Keratinocyte (primary cell): ENCODE measurements at regions not wholly inside any gene's neighbourhood (a gene's known extent, or its start where the extent isn't known, plus 50 kb on each side); places are given as distances from the start of the nearest gene placed in this dataset.

ENCODE experiments used
- DNase-seq: peaks from one replicate; pipeline ENCODE4 v3.0.0-alpha.2; 2011; ENCODE audit warnings: low read depth, missing footprints, low spot score
- FAIRE-seq: peaks from 2 replicates; lab custom pipeline; 2011; peaks lifted over from hg19 to GRCh38; lab: Jason Lieb, UNC
- H2AFZ ChIP-seq: 2 replicates; pipeline ENCODE4 v1.6.0; 2012; ENCODE audit warnings: low read length, control low read depth, inconsistent platforms; ENCODE audit not compliant: control insufficient read depth
- H3K27ac ChIP-seq: 2 replicates; pipeline ENCODE4 v1.5.1; 2011; ENCODE audit warnings: low read length; ENCODE audit not compliant: control insufficient read depth, insufficient read depth
- H3K27me3 ChIP-seq: 3 replicates; pipeline ENCODE4 v1.6.0; 2011; ENCODE audit warnings: low read length; ENCODE audit not compliant: control insufficient read depth, insufficient read depth; ENCODE audit errors: extremely low read depth
- H3K36me3 ChIP-seq, 2 experiments: 2 replicates in 1 of 2; 3 replicates in 1 of 2; pipeline ENCODE4 v1.5.1; 2011; ENCODE audit warnings: low read length in 2 of 2, mild to moderate bottlenecking in 1 of 2; ENCODE audit not compliant: control insufficient read depth in 2 of 2, insufficient read depth in 2 of 2; ENCODE audit errors: extremely low read depth in 1 of 2
- H3K4me1 ChIP-seq: 3 replicates; pipeline ENCODE4 v1.5.1; 2011; ENCODE audit warnings: low read length; ENCODE audit not compliant: control insufficient read depth, insufficient read depth; ENCODE audit errors: extremely low read depth
- H3K4me2 ChIP-seq: 3 replicates; pipeline ENCODE4 v1.6.0; 2011; ENCODE audit warnings: low read depth, low read length; ENCODE audit not compliant: control insufficient read depth, insufficient read depth; ENCODE audit errors: extremely low read depth
- H3K4me3 ChIP-seq, 3 experiments: fragments of 200-600 bp in 1 of 3; sonication (generic) in 1 of 3; 2 replicates in 2 of 3; 3 replicates in 1 of 3; pipeline ENCODE4 v1.5.1; 2011 to 2016; ENCODE audit warnings: low read length in 3 of 3, mild to moderate bottlenecking in 3 of 3, control low read depth in 2 of 3, inconsistent platforms in 1 of 3, low read depth in 1 of 3, mixed read lengths in 1 of 3, mixed run types in 1 of 3, moderate library complexity in 1 of 3; ENCODE audit not compliant: control insufficient read depth in 2 of 3, insufficient read depth in 2 of 3; ENCODE audit errors: extremely low read depth in 1 of 3
- H3K79me2 ChIP-seq: 2 replicates; pipeline ENCODE4 v1.6.0; 2012; ENCODE audit warnings: low read length; ENCODE audit not compliant: control insufficient read depth, insufficient read depth
- H3K9ac ChIP-seq: 3 replicates; pipeline ENCODE4 v1.6.0; 2011; ENCODE audit warnings: low read length; ENCODE audit not compliant: control insufficient read depth, insufficient read depth; ENCODE audit errors: extremely low read depth
- H3K9me1 ChIP-seq: 3 replicates; pipeline ENCODE4 v1.6.0; 2011; ENCODE audit warnings: low read length; ENCODE audit not compliant: control insufficient read depth, insufficient read depth; ENCODE audit errors: extremely low read depth
- H3K9me3 ChIP-seq: 2 replicates; pipeline ENCODE4 v1.5.1; 2012; ENCODE audit warnings: low read depth, low read length; ENCODE audit not compliant: control insufficient read depth
- H4K20me1 ChIP-seq: 3 replicates; pipeline ENCODE4 v1.6.0; 2011; ENCODE audit warnings: low read length; ENCODE audit not compliant: control insufficient read depth, insufficient read depth; ENCODE audit errors: extremely low read depth
- CTCF ChIP-seq, 3 experiments: IDR thresholded peaks in 1 of 3; conservative IDR thresholded peaks in 1 of 3; optimal IDR thresholded peaks in 1 of 3; 2 replicates in 2 of 3; 3 replicates in 1 of 3; pipeline versions ENCODE3 to v1.5.1; 2011; ENCODE audit warnings: low read length in 3 of 3, mild to moderate bottlenecking in 3 of 3, moderate library complexity in 2 of 3, control low read depth in 1 of 3, inconsistent platforms in 1 of 3; ENCODE audit not compliant: insufficient read depth in 2 of 3; ENCODE audit errors: extremely low read depth in 1 of 3
- EZH2 ChIP-seq: IDR thresholded peaks from one replicate; pipeline ENCODE4 v1.6.1; 2012; ENCODE audit warnings: inconsistent platforms, mild to moderate bottlenecking, low read length, moderate library complexity
- dilution Hi-C: fragments of 300-500 bp; cut with MboI; formaldehyde crosslinking; loops from one replicate; pipeline ENCODE4 v1.7.0; 2020; ENCODE audit warnings: low sequenced_read_pairs; ENCODE audit not compliant: extremely low pct_ligation_motif_present

GRCh38 chr4:20050768-20051167 is 200.9 kb upstream of the SLIT2 start:
- Histone ChIP-seq H2AFZ (no peak overlapping the region), H3K4me1 (no peaks in the 10 kb centered on the region), H3K4me2 (no peak overlapping the region), H3K9me1 (no peaks in the 10 kb centered on the region), H4K20me1 (no peaks in the 10 kb centered on the region), H3K4me3 (no peak overlapping the region), H3K27ac (no peak overlapping the region), H3K79me2 (no peaks in the 10 kb centered on the region), H3K9ac (no peak overlapping the region), H3K36me3 (no peaks in the 10 kb centered on the region), H3K27me3 (no peaks in the 10 kb centered on the region), H3K9me3 (no peaks in the 10 kb centered on the region)
- DNase-seq: no peak
- TF ChIP-seq EZH2 (no peak), CTCF (optimal IDR thresholded peaks at IDR 0.05 in 1 of 3, IDR thresholded peaks at IDR 0.05 in 1 of 3, conservative IDR thresholded peaks at IDR 0.05 in 1 of 3; ENCODE audit: extremely low read depth in 1 of 3, insufficient read depth in 2 of 3, low read length in 3 of 3) (no peak)
- dilution Hi-C loops: no loop called here
- FAIRE-seq: no peak

- Histone ChIP-seq H4K20me1 (no peaks in the 10 kb centered on the region), H3K4me1 (no peaks in the 10 kb centered on the region), H3K27me3 (no peaks in the 10 kb centered on the region), H3K4me3 (no peak overlapping the region), H3K79me2 (no peaks in the 10 kb centered on the region), H3K36me3 (no peaks in the 10 kb centered on the region), H3K27ac (no peak overlapping the region), H3K9me1 (no peaks in the 10 kb centered on the region), H3K9me3 (no peaks in the 10 kb centered on the region), H3K9ac (no peak overlapping the region), H2AFZ (no peak overlapping the region), H3K4me2 (no peak overlapping the region)
- no peak for DNase-seq
- dilution Hi-C loops: no loop called here
- TF ChIP-seq CTCF (optimal IDR thresholded peaks at IDR 0.05 in 1 of 3, IDR thresholded peaks at IDR 0.05 in 1 of 3, conservative IDR thresholded peaks at IDR 0.05 in 1 of 3; ENCODE audit: extremely low read depth in 1 of 3, insufficient read depth in 2 of 3, low read length in 3 of 3) (no peak), EZH2 (no peak)
- FAIRE-seq: no peak
These were observed 201.8 kb upstream of the SLIT2 start for GRCh38 chr4:20049889-20050288.
